Esophagus muscularis mucosa (tissue), 4 donors: ENCODE measurements at regions not wholly inside any gene's neighbourhood (a gene's known extent, or its start where the extent isn't known, plus 50 kb on each side); places are given as distances from the start of the nearest gene placed in this dataset.

Experiments
- EP300 ChIP-seq: sonication (generic); formaldehyde crosslinking; IDR thresholded peaks from one replicate; pipeline ENCODE4 v1.6.1; 2017; ENCODE audit warnings: antibody characterized with exemption
- POLR2A ChIP-seq: fragments of 450-650 bp; IDR thresholded peaks from one replicate; pipeline ENCODE4 v1.6.1; 2017; ENCODE audit warnings: antibody characterized with exemption, moderate library complexity, mild to moderate bottlenecking, low read depth
- POLR2AphosphoS5 ChIP-seq, 2 donors: sonication (generic); formaldehyde crosslinking; IDR thresholded peaks; one replicate each; pipeline ENCODE4 v1.6.1; 2017; ENCODE audit warnings: antibody characterized with exemption in 2 of 2
- TF ChIP-seq, protein P1 (sequence below), 3 experiments: fragments of 200-600 bp in 2 of 3; fragments of 450-650 bp in 1 of 3; sonication (generic) in 2 of 3; IDR thresholded peaks; one replicate each; pipeline ENCODE4 v1.5.1; 2017 to 2019; ENCODE audit warnings: antibody characterized with exemption in 3 of 3, mild to moderate bottlenecking in 2 of 3, moderate library complexity in 1 of 3

DNA sequence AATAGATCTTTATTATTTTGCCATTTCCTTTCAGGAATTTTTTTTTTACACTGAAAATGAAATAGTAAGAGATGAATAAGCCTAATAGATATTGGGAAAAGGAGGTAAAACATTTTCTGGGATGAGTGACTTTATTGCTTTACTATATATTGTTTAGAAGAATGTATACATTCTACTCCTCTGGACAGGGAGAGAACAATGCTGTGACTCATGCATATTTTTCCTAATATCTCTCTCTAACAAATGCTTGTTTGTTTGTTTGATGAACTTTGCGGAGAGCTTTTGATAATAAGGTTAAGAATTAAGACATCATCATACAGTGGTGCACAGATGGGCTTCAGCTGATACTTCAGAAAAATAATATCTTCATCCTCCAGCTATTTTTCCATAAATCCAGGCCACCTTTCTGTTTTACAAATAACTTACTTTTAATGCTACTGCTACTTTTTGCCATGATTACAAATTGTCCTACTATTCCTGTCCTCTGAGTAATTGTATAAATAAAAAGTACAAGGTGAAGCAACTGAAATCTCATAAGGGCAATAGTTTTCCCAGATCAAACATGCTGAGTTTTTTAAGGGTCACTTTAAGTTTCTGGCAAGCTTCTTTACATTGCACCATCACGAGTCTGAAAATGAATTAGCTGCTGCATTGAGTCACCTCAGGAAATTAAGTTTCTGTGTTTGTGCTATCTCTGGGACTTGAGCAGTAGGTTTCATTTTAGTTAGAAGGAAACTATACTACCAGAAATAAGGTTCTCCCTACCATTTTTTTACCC lies 207.3 kb upstream of the POT1 start:
- TF ChIP-seq, protein P1, sequence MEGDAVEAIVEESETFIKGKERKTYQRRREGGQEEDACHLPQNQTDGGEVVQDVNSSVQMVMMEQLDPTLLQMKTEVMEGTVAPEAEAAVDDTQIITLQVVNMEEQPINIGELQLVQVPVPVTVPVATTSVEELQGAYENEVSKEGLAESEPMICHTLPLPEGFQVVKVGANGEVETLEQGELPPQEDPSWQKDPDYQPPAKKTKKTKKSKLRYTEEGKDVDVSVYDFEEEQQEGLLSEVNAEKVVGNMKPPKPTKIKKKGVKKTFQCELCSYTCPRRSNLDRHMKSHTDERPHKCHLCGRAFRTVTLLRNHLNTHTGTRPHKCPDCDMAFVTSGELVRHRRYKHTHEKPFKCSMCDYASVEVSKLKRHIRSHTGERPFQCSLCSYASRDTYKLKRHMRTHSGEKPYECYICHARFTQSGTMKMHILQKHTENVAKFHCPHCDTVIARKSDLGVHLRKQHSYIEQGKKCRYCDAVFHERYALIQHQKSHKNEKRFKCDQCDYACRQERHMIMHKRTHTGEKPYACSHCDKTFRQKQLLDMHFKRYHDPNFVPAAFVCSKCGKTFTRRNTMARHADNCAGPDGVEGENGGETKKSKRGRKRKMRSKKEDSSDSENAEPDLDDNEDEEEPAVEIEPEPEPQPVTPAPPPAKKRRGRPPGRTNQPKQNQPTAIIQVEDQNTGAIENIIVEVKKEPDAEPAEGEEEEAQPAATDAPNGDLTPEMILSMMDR (IDR thresholded peaks at IDR 0.05) = no peak
- TF ChIP-seq EP300 (no peak), POLR2AphosphoS5 (IDR thresholded peaks at IDR 0.05) (no peak), POLR2A (no peak)
